Gastroesophageal sphincter (tissue), 4 donors: ENCODE measurements at regions not wholly inside any gene's neighbourhood (a gene's known extent, or its start where the extent isn't known, plus 50 kb on each side); places are given as distances from the start of the nearest gene placed in this dataset.

Experiments
- ATAC-seq: fragments of 150-250 bp; one replicate; pipeline ENCODE4 v1.9.1; 2016; ENCODE audit warnings: mild to moderate bottlenecking, moderate library complexity
- H3K27ac ChIP-seq, 4 donors: fragments of 200-600 bp; sonication (generic) in 3 of 4; 1 replicate in 3 of 4; 2 replicates in 1 of 4; pipeline ENCODE4 v1.5.1; 2016 to 2019
- H3K27me3 ChIP-seq: fragments of 200-600 bp; sonication (generic); one replicate; pipeline ENCODE4 v1.5.1; 2019
- H3K36me3 ChIP-seq, 2 donors: fragments of 200-600 bp; sonication (generic); one replicate each; pipeline ENCODE4 v1.5.1; 2019; ENCODE audit warnings: control low read depth in 1 of 2
- H3K4me1 ChIP-seq, 3 donors: fragments of 200-600 bp; sonication (generic); 1 replicate in 2 of 3; 2 replicates in 1 of 3; pipeline ENCODE4 v1.5.1; 2016 to 2019; ENCODE audit warnings: control low read depth in 2 of 3
- H3K4me3 ChIP-seq, 2 donors: fragments of 200-600 bp; sonication (generic); one replicate each; pipeline ENCODE4 v1.5.1; 2019; ENCODE audit warnings: mild to moderate bottlenecking in 1 of 2, moderate library complexity in 1 of 2
- H3K9me3 ChIP-seq, 3 donors: fragments of 200-600 bp; sonication (generic); one replicate each; pipeline ENCODE4 v1.5.1; 2017 to 2019; ENCODE audit warnings: control low read depth in 2 of 3
- CTCF ChIP-seq, 4 experiments: fragments of 200-600 bp in 2 of 4; fragments of 450-650 bp in 2 of 4; sonication (generic) in 1 of 4; IDR thresholded peaks; one replicate each; pipeline ENCODE4 v1.5.1; 2017 to 2019; ENCODE audit warnings: antibody characterized with exemption in 4 of 4, mild to moderate bottlenecking in 2 of 4, moderate library complexity in 2 of 4
- EP300 ChIP-seq: sonication (generic); formaldehyde crosslinking; IDR thresholded peaks from one replicate; pipeline ENCODE4 v1.6.1; 2017; ENCODE audit warnings: antibody characterized with exemption, mild to moderate bottlenecking
- POLR2A ChIP-seq, 2 donors: fragments of 450-650 bp; IDR thresholded peaks; one replicate each; pipeline ENCODE4 v1.6.1; 2017; ENCODE audit warnings: antibody characterized with exemption in 2 of 2, mild to moderate bottlenecking in 2 of 2, moderate library complexity in 1 of 2
- POLR2AphosphoS5 ChIP-seq: sonication (generic); formaldehyde crosslinking; IDR thresholded peaks from one replicate; pipeline ENCODE4 v1.6.1; 2017; ENCODE audit warnings: antibody characterized with exemption
- WGBS, 2 donors: methylation state at CpG; one replicate each; pipeline ENCODE4 v1.1.5; 2018; ENCODE audit warnings: low coverage in 1 of 2; 5-methylcytosine and 5-hydroxymethylcytosine counted together

- Histone ChIP-seq H3K36me3 (no peaks in the 10 kb centered on the region), H3K27ac (no peak overlapping the region), H3K27me3 (peaks cover 22% of the 10 kb centered on the region), H3K4me3 (no peak overlapping the region), H3K4me1 (no peaks in the 10 kb centered on the region), H3K9me3 (no peaks in the 10 kb centered on the region)
- 33 to 41% methylated on average over 2 to 3 of the region's 3 CpGs for WGBS, 2 donors
- no peak for TF ChIP-seq EP300
- TF ChIP-seq CTCF (IDR thresholded peaks at IDR 0.05) = no peak
- TF ChIP-seq POLR2A (IDR thresholded peaks at IDR 0.05) = no peak
- no peak for TF ChIP-seq POLR2AphosphoS5
- no peak for ATAC-seq
These were observed 350.7 kb downstream of the UQCRFS1 start for GRCh38 chr19:28862238-28862637.

- H3K4me1 ChIP-seq = no peaks in the 10 kb centered on the region
- ATAC-seq = no peak
- 34 to 70% methylated on average over 6 of the region's 6 CpGs for WGBS, 2 donors
- no peaks in the 10 kb centered on the region for H3K36me3 ChIP-seq
- H3K4me3 ChIP-seq = no peak overlapping the region
- H3K27me3 ChIP-seq = peaks cover 19% of the 10 kb centered on the region
- no peak overlapping the region for H3K27ac ChIP-seq
- no peaks in the 10 kb centered on the region for H3K9me3 ChIP-seq
- no peak for TF ChIP-seq POLR2A (IDR thresholded peaks at IDR 0.05)
- TF ChIP-seq EP300 = no peak
- TF ChIP-seq CTCF (IDR thresholded peaks at IDR 0.05) = no peak
- TF ChIP-seq POLR2AphosphoS5 = no peak
These were observed 353.1 kb downstream of the UQCRFS1 start for GRCh38 chr19:28859811-28860210.

GRCh38 chr19:28858933-28859332 is 354.0 kb downstream of the UQCRFS1 start:
- ATAC-seq = no peak
- peaks cover 26% of the 10 kb centered on the region for H3K27me3 ChIP-seq
- no peaks in the 10 kb centered on the region for H3K36me3 ChIP-seq
- TF ChIP-seq POLR2A (IDR thresholded peaks at IDR 0.05) = no peak
- no peak for TF ChIP-seq CTCF (IDR thresholded peaks at IDR 0.05)
- TF ChIP-seq POLR2AphosphoS5 = no peak
- no peak for TF ChIP-seq EP300
- no peak overlapping the region for H3K27ac ChIP-seq
- H3K9me3 ChIP-seq = peaks cover 0 to 8% (median 0%) of the 10 kb centered on the region in 3 donors
- 53 to 73% methylated on average over 1 of the region's 1 CpG for whole genome bisulfite sequencing, 2 donors
- no peaks in the 10 kb centered on the region for H3K4me1 ChIP-seq
- no peak overlapping the region for H3K4me3 ChIP-seq

- Histone ChIP-seq H3K4me3 (no peak overlapping the region), H3K4me1 (no peaks in the 10 kb centered on the region), H3K27ac (no peak overlapping the region), H3K27me3 (peaks cover 30% of the 10 kb centered on the region), H3K36me3 (no peaks in the 10 kb centered on the region), H3K9me3 (peaks cover 0 to 17% (median 0%) of the 10 kb centered on the region in 3 donors)
- 28% methylated on average over 2 of the region's 3 CpGs; no CpG with 5 or more reads in 1 of the 2 donors for WGBS, 2 donors
- ATAC-seq = no peak
- TF ChIP-seq EP300 (no peak), POLR2A (IDR thresholded peaks at IDR 0.05) (no peak), CTCF (IDR thresholded peaks at IDR 0.05) (no peak), POLR2AphosphoS5 (no peak)
These were observed 355.0 kb downstream of the UQCRFS1 start for GRCh38 chr19:28857967-28858366.

GRCh38 chr19:28855216-28855615 is 357.7 kb downstream of the UQCRFS1 start:
- H3K27ac ChIP-seq = no peak overlapping the region
- peaks cover 0 to 17% (median 0%) of the 10 kb centered on the region in 3 donors for H3K9me3 ChIP-seq
- no peaks in the 10 kb centered on the region for H3K36me3 ChIP-seq
- no peaks in the 10 kb centered on the region for H3K4me1 ChIP-seq
- ATAC-seq = no peak
- no peak overlapping the region for H3K4me3 ChIP-seq
- H3K27me3 ChIP-seq = peaks cover 42% of the 10 kb centered on the region
- 52 to 72% methylated on average over 2 to 3 of the region's 3 CpGs for WGBS, 2 donors
- no peak for TF ChIP-seq EP300
- TF ChIP-seq POLR2A (IDR thresholded peaks at IDR 0.05) = no peak
- no peak for TF ChIP-seq CTCF (IDR thresholded peaks at IDR 0.05)
- TF ChIP-seq POLR2AphosphoS5 = no peak
